ENCODE measurements at regions not wholly inside any gene's neighbourhood (a gene's known extent, or its start where the extent isn't known, plus 50 kb on each side); places are given as distances from the start of the nearest gene placed in this dataset.
A peak's percentile ranks its signal among the peaks of the same experiment; 100 is the strongest.

DNA sequence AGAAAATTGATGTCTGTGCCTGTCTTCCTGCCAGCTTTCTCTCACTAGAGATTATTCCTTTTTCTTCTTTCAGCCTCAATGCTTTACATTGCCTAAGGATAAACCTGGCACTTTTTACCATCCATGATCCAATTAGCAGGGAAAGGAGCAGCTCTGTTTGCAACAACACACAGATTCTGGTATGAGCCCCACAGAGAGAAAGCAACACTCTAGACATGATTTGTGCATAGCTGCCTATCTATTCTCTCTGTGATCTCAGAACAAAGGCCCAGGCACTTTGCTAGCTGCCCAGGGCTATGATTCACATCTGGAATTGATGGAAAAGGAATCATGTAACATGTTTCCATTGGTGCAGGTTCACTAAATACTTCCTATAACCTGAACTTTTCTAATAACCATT is 685.0 kb downstream of the ETS1 start:
- Histone ChIP-seq H3K4me3 (ENCODE audit: low read depth, low read length) (no peak overlapping the region), H3K27me3 (ENCODE audit: control insufficient read depth, insufficient read depth, low read length) (no peaks in the 10 kb centered on the region), H3K36me3 (ENCODE audit: control insufficient read depth, insufficient read depth, low read length) (no peaks in the 10 kb centered on the region)
- TF ChIP-seq, protein P1, sequence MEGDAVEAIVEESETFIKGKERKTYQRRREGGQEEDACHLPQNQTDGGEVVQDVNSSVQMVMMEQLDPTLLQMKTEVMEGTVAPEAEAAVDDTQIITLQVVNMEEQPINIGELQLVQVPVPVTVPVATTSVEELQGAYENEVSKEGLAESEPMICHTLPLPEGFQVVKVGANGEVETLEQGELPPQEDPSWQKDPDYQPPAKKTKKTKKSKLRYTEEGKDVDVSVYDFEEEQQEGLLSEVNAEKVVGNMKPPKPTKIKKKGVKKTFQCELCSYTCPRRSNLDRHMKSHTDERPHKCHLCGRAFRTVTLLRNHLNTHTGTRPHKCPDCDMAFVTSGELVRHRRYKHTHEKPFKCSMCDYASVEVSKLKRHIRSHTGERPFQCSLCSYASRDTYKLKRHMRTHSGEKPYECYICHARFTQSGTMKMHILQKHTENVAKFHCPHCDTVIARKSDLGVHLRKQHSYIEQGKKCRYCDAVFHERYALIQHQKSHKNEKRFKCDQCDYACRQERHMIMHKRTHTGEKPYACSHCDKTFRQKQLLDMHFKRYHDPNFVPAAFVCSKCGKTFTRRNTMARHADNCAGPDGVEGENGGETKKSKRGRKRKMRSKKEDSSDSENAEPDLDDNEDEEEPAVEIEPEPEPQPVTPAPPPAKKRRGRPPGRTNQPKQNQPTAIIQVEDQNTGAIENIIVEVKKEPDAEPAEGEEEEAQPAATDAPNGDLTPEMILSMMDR (IDR thresholded peaks at IDR 0.05; ENCODE audit: insufficient read depth, low read length, severe bottlenecking): no peak
- no peak for DNase-seq (ENCODE audit: low read depth)
- no peak for FAIRE-seq

DNA sequence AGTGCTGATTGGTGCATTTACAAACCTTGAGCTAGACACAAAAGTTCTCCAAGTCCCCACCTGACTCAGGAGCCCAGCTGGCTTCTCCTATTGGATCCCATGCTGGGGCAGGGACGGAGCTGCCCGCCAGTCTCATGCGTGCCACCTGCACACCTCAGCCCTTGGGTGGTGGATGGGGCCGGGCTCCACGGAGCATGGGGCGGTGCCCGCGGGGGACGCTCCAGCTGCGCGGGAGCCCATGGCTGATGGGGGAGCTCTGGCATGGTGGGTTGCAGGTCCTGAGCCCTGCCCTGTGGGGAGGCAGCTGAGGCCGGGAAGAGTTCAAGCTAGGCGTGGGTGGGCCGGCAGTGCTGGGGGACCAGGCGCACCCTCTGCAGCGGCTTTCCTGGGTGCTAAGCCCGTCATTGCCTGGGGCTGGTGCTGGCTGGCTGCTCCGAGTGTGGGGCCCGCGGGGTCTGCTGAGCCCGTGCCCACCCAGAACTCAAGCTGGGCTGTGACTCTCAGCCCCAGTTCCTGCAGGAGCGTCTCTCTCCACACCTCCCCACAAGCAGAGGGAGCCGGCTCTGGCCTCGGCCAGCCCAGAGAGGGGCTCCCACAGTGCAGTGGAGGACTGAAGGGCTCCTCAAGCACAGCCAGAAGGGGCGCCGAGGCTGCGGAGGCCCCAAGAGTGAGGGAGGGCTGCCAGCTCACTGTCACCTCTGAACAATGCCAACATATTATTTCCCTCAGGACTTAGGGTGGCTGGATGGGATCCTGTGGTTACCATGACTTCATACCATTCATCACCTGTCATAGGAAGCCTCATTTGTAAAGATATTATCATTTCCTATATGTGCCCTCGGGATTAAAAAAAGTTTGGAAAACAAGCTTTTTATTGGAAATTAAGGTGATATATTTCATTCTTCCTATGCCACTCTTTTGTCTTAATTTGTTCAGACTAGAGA is 688.7 kb downstream of the ETS1 start:
- H3K4me3 ChIP-seq (ENCODE audit: low read depth, low read length): no peak overlapping the region
- no peaks in the 10 kb centered on the region for H3K36me3 ChIP-seq (ENCODE audit: control insufficient read depth, insufficient read depth, low read length)
- FAIRE-seq (no peak), DNase-seq (ENCODE audit: low read depth) (no peak)
- no peaks in the 10 kb centered on the region for H3K27me3 ChIP-seq (ENCODE audit: control insufficient read depth, insufficient read depth, low read length)
- TF ChIP-seq, protein P1 (IDR thresholded peaks at IDR 0.05; ENCODE audit: insufficient read depth, low read length, severe bottlenecking): no peak

DNA sequence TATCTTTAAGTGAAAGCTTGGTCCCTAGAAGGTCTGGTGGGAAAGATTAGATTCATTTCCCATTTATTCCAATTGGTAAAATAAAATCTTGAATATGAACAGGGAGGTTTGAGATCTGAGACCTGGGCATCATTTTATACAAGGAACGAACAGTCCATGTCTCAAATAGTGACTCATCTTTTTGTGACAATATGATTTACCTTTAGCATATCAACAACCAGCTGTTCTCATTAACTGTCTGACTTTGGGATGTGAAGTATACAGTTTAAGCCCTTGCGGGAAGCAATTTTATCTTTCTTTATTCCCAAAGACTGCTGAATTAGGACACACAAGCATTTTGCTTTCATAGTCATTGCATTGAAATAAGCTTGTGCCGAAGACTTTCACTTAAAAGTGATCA is 691.6 kb downstream of the ETS1 start:
- DNase-seq (ENCODE audit: low read depth) (no peak), FAIRE-seq (no peak)
- Histone ChIP-seq H3K27me3 (ENCODE audit: control insufficient read depth, insufficient read depth, low read length) (no peaks in the 10 kb centered on the region), H3K36me3 (ENCODE audit: control insufficient read depth, insufficient read depth, low read length) (no peaks in the 10 kb centered on the region), H3K4me3 (ENCODE audit: low read depth, low read length) (no peak overlapping the region)
- TF ChIP-seq, protein P1 (IDR thresholded peaks at IDR 0.05; ENCODE audit: insufficient read depth, low read length, severe bottlenecking): no peak

DNA sequence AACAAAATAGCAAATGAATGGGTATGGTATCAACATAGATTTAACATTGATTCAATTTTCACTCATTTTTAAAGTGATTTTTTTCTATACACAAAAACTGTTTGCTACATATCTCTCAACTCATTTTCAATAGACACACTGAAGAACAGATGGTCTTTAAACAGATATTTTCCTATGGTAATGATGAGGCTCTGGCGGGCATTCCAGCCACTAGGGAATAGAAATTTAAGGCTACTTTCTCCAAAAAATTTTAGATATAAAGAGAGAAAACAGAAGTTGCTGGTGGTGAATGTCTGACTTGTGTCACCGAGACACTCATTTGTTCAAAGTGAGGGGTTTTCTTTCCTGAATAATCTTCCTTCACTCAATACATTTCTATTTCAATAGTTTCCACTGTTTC is 693.0 kb downstream of the ETS1 start:
- Histone ChIP-seq H3K4me3 (ENCODE audit: low read depth, low read length) (no peak overlapping the region), H3K27me3 (ENCODE audit: control insufficient read depth, insufficient read depth, low read length) (no peaks in the 10 kb centered on the region), H3K36me3 (ENCODE audit: control insufficient read depth, insufficient read depth, low read length) (no peaks in the 10 kb centered on the region)
- TF ChIP-seq, protein P1 (IDR thresholded peaks at IDR 0.05; ENCODE audit: insufficient read depth, low read length, severe bottlenecking): no peak
- no peak for DNase-seq (ENCODE audit: low read depth)
- FAIRE-seq: no peak

DNA sequence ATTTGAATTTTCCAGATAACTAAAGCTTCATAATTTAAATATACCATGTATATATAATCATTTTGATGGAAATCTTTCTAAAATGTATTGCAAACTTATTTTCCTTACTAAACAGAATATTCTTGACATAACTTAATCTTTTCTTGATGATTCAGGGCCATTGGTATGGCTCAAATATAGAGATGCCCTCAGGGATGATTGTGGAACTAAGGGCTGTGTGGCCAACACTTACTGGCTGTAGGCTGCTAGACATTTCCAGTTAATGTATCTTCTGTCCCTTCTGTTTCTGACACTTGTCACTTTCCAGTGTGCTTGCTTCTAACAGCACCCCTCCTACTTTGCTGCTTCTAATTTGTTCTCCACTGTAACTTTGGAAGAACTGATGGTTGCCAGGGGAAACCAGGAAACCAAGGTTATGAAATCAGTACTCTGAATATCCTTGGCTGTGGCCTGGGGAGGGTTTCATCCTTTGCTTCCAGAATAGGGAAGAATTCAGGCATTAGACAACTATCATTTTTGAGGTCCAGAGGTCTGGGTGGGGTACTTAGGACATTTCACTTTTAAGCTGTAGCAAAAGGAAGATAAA is 697.2 kb downstream of the ETS1 start:
- TF ChIP-seq, protein P1 (IDR thresholded peaks at IDR 0.05; ENCODE audit: insufficient read depth, low read length, severe bottlenecking): no peak
- FAIRE-seq: no peak
- H3K4me3 ChIP-seq (ENCODE audit: low read depth, low read length): no peak overlapping the region
- H3K36me3 ChIP-seq (ENCODE audit: control insufficient read depth, insufficient read depth, low read length): no peaks in the 10 kb centered on the region
- no peaks in the 10 kb centered on the region for H3K27me3 ChIP-seq (ENCODE audit: control insufficient read depth, insufficient read depth, low read length)
- peak; percentile 68 for DNase-seq (ENCODE audit: low read depth)

All from bronchial epithelial cell (primary cell).